ENCODE measurements at regions not wholly inside any gene's neighbourhood (a gene's known extent, or its start where the extent isn't known, plus 50 kb on each side); places are given as distances from the start of the nearest gene placed in this dataset.

DNA sequence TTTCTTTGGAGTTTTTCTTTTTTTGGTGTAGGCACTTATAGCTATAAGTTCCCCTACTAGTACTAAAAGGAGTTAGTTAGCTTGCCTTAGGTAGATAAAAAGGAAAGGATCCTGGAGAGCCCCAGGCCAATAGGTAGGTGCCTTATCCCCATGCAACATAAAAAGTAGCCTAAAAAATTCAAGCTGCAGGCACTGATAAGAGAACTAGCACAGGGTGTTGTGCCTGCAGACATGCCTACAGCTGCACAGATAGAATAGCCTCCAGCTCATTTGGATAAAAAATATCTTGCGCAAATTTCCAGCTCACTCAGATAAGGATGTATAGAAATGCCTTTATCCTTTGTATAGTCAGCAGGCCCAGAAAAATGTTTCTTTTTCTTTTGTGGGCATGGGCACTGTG, 71.4 kb upstream of the UTY start:
- Histone ChIP-seq H3K4me3 (no peak overlapping the region), H3K9me3 (no peaks in the 10 kb centered on the region), H3K4me1 (replicated peaks) (no peaks in the 10 kb centered on the region), H3K27me3 (replicated peaks; ENCODE audit: insufficient read depth) (no peaks in the 10 kb centered on the region), H3K27ac (no peak overlapping the region), H3K36me3 (no peaks in the 10 kb centered on the region)
- 100% methylated on average over 1 of the region's 1 CpG for WGBS
- TF ChIP-seq, protein P1, sequence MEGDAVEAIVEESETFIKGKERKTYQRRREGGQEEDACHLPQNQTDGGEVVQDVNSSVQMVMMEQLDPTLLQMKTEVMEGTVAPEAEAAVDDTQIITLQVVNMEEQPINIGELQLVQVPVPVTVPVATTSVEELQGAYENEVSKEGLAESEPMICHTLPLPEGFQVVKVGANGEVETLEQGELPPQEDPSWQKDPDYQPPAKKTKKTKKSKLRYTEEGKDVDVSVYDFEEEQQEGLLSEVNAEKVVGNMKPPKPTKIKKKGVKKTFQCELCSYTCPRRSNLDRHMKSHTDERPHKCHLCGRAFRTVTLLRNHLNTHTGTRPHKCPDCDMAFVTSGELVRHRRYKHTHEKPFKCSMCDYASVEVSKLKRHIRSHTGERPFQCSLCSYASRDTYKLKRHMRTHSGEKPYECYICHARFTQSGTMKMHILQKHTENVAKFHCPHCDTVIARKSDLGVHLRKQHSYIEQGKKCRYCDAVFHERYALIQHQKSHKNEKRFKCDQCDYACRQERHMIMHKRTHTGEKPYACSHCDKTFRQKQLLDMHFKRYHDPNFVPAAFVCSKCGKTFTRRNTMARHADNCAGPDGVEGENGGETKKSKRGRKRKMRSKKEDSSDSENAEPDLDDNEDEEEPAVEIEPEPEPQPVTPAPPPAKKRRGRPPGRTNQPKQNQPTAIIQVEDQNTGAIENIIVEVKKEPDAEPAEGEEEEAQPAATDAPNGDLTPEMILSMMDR (IDR thresholded peaks at IDR 0.05): no peak
- TF ChIP-seq POLR2A (IDR thresholded peaks at IDR 0.05): no peak
- TF ChIP-seq POLR2AphosphoS5 (IDR thresholded peaks at IDR 0.05): no peak
- intact Hi-C loops (cut with DNase I): no loop called here
- no peak for DNase-seq (ENCODE audit: low spot score)

DNA sequence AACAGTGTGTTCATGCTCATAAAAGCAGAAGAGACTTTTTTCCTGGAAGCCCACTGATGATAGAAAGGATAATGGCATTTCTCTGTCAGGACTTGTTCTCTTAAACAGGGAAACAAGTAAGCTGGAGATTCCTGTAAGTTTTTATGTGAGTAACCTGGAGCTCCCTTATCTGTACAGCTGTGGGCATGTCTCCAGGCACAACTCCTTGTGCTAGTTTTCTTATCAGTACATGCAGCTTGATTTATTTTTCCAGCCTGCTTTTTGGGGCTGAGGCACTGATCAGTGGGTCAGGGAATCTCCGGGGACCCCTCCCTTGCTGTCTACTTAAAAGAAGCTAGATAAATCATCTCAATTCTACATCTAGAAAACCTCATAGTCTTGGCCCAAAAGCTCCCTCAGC, 64.7 kb upstream of the UTY start:
- intact Hi-C loops (cut with DNase I): no loop called here
- peak; percentile 35 for DNase-seq (ENCODE audit: low spot score)
- 9% methylated on average over 1 of the region's 1 CpG for WGBS
- Histone ChIP-seq H3K27ac (peak overlapping the region in 1 of 2 donors; percentile 51), H3K36me3 (no peaks in the 10 kb centered on the region), H3K4me1 (replicated peaks) (no peaks in the 10 kb centered on the region), H3K4me3 (no peak overlapping the region), H3K9me3 (no peaks in the 10 kb centered on the region), H3K27me3 (replicated peaks; ENCODE audit: insufficient read depth) (no peaks in the 10 kb centered on the region)
- TF ChIP-seq, protein P1 (IDR thresholded peaks at IDR 0.05): no peak
- peak; percentile 33 for TF ChIP-seq POLR2AphosphoS5 (IDR thresholded peaks at IDR 0.05)

DNA sequence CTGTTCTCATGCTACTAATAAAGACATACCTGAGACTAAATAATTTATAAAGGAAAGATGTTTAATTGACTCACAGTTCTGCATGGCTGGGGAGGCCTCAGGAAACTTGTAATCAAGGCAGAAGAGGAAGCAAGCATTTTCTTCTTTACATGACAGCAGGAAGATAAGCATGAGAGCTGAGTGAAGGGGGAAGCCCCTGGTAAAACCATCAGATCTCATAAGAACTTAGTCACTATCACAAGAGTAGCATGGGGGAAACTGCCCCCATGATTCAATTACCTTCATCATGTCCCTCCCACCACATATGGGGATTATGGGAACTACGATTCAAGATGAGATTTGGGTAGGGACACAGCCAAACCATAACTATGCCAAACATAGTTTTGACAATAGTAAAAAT, 58.1 kb upstream of the UTY start:
- 91% methylated on average over 1 of the region's 1 CpG for WGBS
- Histone ChIP-seq H3K4me3 (no peak overlapping the region), H3K4me1 (replicated peaks) (no peaks in the 10 kb centered on the region), H3K36me3 (no peaks in the 10 kb centered on the region), H3K27ac (no peak overlapping the region), H3K27me3 (replicated peaks; ENCODE audit: insufficient read depth) (no peaks in the 10 kb centered on the region), H3K9me3 (no peaks in the 10 kb centered on the region)
- TF ChIP-seq, protein P1 (IDR thresholded peaks at IDR 0.05): no peak
- intact Hi-C loops (cut with DNase I): no loop called here
- DNase-seq (ENCODE audit: low spot score): no peak
